Endothelial cell of umbilical vein (primary cell): ENCODE measurements at regions not wholly inside any gene's neighbourhood (a gene's known extent, or its start where the extent isn't known, plus 50 kb on each side); places are given as distances from the start of the nearest gene placed in this dataset.

ENCODE experiments used
- BruUV-seq: library from RNA; stranded (reverse); fragments of 400-500 nt; replicated peaks from 2 replicates; lab custom pipeline; 2021; lab: Mats Ljungman, UMichigan
- CTCF ChIA-PET: fragments of 300-600, 350-600 bp; sonication (Branson Sonifier 250); formaldehyde crosslinking; loops from one replicate; lab custom pipeline; 2021; ENCODE audit warnings: antibody characterized with exemption, inconsistent platforms; lab: Charles Lee
- POLR2A ChIA-PET: fragments of 300-600, 350-600 bp; sonication (Branson Sonifier 250); formaldehyde crosslinking; loops from one replicate; lab custom pipeline; 2021; ENCODE audit warnings: antibody characterized with exemption, inconsistent platforms; lab: Charles Lee
- DNase-seq: peaks from one replicate; pipeline ENCODE4 v3.0.0-alpha.2; 2011; ENCODE audit warnings: low read depth, low spot score
- FAIRE-seq: peaks from 2 replicates; lab custom pipeline; 2011; peaks lifted over from hg19 to GRCh38; lab: Jason Lieb, UNC
- H2AFZ ChIP-seq: 2 replicates; pipeline ENCODE4 v1.6.0; 2012; ENCODE audit warnings: low read depth, low read length, control low read depth, inconsistent platforms
- H3K27ac ChIP-seq: 2 replicates; pipeline ENCODE4 v1.5.1; 2011; ENCODE audit warnings: low read depth, mild to moderate bottlenecking, control low read depth, low read length, moderate library complexity; ENCODE audit not compliant: insufficient read depth
- H3K27me3 ChIP-seq, 2 experiments: 2 replicates each; pipeline versions ENCODE4 v1.6.0 to v1.6.1; 2011; ENCODE audit warnings: low read length in 2 of 2, mixed read lengths in 1 of 2; ENCODE audit not compliant: control insufficient read depth in 2 of 2, insufficient read depth in 2 of 2
- H3K36me3 ChIP-seq, 2 experiments: 2 replicates in 1 of 2; 3 replicates in 1 of 2; pipeline ENCODE4 v1.5.1; 2011; ENCODE audit warnings: low read length in 2 of 2, mild to moderate bottlenecking in 1 of 2, moderate library complexity in 1 of 2; ENCODE audit not compliant: control insufficient read depth in 2 of 2, insufficient read depth in 2 of 2; ENCODE audit errors: extremely low read depth in 1 of 2
- H3K4me1 ChIP-seq: 3 replicates; pipeline ENCODE4 v1.5.1; 2011; ENCODE audit warnings: mild to moderate bottlenecking, low read length; ENCODE audit not compliant: control insufficient read depth, insufficient read depth; ENCODE audit errors: extremely low read depth
- H3K4me2 ChIP-seq: 2 replicates; pipeline ENCODE4 v1.6.1; 2011; ENCODE audit warnings: low read length, control low read depth, mixed read lengths; ENCODE audit not compliant: insufficient read depth
- H3K4me3 ChIP-seq, 3 experiments: fragments of 200-600 bp in 1 of 3; sonication (generic), shearing (Covaris generic) in 1 of 3; replicated peaks in 1 of 3; 2 replicates each; pipeline ENCODE4 v1.5.1; 2011 to 2016; ENCODE audit warnings: control low read depth in 3 of 3, low read length in 3 of 3, mild to moderate bottlenecking in 2 of 3, inconsistent platforms in 1 of 3, low read depth in 1 of 3, moderate library complexity in 1 of 3; ENCODE audit not compliant: insufficient read depth in 1 of 3
- H3K79me2 ChIP-seq: 2 replicates; pipeline ENCODE4 v1.6.0; 2012; ENCODE audit warnings: low read length, inconsistent platforms; ENCODE audit not compliant: control insufficient read depth, insufficient read depth
- H3K9ac ChIP-seq: replicated peaks from 2 replicates; pipeline ENCODE3; 2011; ENCODE audit warnings: low read length, control low read depth; ENCODE audit not compliant: insufficient read depth; ENCODE audit errors: extremely low read depth
- H3K9me1 ChIP-seq: replicated peaks from 3 replicates; pipeline ENCODE4 v1.6.0; 2011; ENCODE audit warnings: mild to moderate bottlenecking, low read length; ENCODE audit not compliant: control insufficient read depth, insufficient read depth; ENCODE audit errors: extremely low read depth
- H3K9me3 ChIP-seq: replicated peaks from 2 replicates; pipeline ENCODE4 v1.5.1; 2012; ENCODE audit warnings: low read length, inconsistent platforms; ENCODE audit not compliant: control insufficient read depth, insufficient read depth
- H4K20me1 ChIP-seq: replicated peaks from 2 replicates; pipeline ENCODE3; 2011; ENCODE audit warnings: mild to moderate bottlenecking, low read length; ENCODE audit not compliant: control insufficient read depth, insufficient read depth; ENCODE audit errors: extremely low read depth
- CTCF ChIP-seq, 2 donors: IDR thresholded peaks; 1 replicate in 1 of 2; 2 replicates in 1 of 2; pipeline ENCODE4 v1.5.1; 2011; ENCODE audit warnings: low read length in 2 of 2, mild to moderate bottlenecking in 2 of 2, moderate library complexity in 2 of 2, control low read depth in 1 of 2, inconsistent platforms in 1 of 2, low read depth in 1 of 2; ENCODE audit not compliant: insufficient read depth in 1 of 2; ENCODE audit errors: extremely low read depth in 1 of 2
- EZH2 ChIP-seq: IDR thresholded peaks from 2 replicates; pipeline ENCODE4 v1.6.1; 2012; ENCODE audit warnings: borderline replicate concordance, low read depth, mild to moderate bottlenecking, moderate library complexity, low read length, inconsistent platforms; ENCODE audit not compliant: severe bottlenecking
- FOS ChIP-seq: IDR thresholded peaks from 2 replicates; pipeline ENCODE4 v1.6.1; 2011; ENCODE audit warnings: mild to moderate bottlenecking, low read length, moderate library complexity, borderline replicate concordance; ENCODE audit not compliant: insufficient read depth
- GATA2 ChIP-seq: IDR thresholded peaks from 2 replicates; pipeline ENCODE4 v1.7.0; 2011; ENCODE audit warnings: low read depth, mild to moderate bottlenecking, moderate library complexity, mixed read lengths, low read length; ENCODE audit not compliant: insufficient read length, insufficient read depth
- JUN ChIP-seq: IDR thresholded peaks from 2 replicates; pipeline ENCODE4 v1.6.1; 2011; ENCODE audit warnings: borderline replicate concordance, low read depth; ENCODE audit not compliant: insufficient read length, insufficient read depth
- MYC ChIP-seq: IDR thresholded peaks from one replicate; pipeline ENCODE4 v1.6.1; 2011; ENCODE audit warnings: mild to moderate bottlenecking, low read depth, low read length
- POLR2A ChIP-seq: IDR thresholded peaks from 2 replicates; pipeline ENCODE4 v1.6.1; 2012; ENCODE audit warnings: low read depth, mild to moderate bottlenecking, control low read depth, low read length
- POLR2AphosphoS5 ChIP-seq: IDR thresholded peaks from 2 replicates; pipeline ENCODE4 v1.6.1; 2012; ENCODE audit warnings: low read depth, mild to moderate bottlenecking, control low read depth, low read length, moderate library complexity; ENCODE audit not compliant: insufficient read depth
- dilution Hi-C: fragments of 300-500 bp; cut with MboI; formaldehyde crosslinking; loops from one replicate; pipeline ENCODE4 v1.15.0; 2019; ENCODE audit warnings: low sequenced_read_pairs; ENCODE audit not compliant: extremely low pct_ligation_motif_present
- intact Hi-C: fragments of 100-400 bp; cut with micrococcal nuclease; formaldehyde crosslinking; loops from one replicate; pipeline ENCODE4 v1.10.0; 2022
- TF ChIP-seq, protein P1 (sequence below): IDR thresholded peaks from 2 replicates; pipeline ENCODE4 v1.6.1; 2011; ENCODE audit not compliant: insufficient read depth, insufficient read length

DNA sequence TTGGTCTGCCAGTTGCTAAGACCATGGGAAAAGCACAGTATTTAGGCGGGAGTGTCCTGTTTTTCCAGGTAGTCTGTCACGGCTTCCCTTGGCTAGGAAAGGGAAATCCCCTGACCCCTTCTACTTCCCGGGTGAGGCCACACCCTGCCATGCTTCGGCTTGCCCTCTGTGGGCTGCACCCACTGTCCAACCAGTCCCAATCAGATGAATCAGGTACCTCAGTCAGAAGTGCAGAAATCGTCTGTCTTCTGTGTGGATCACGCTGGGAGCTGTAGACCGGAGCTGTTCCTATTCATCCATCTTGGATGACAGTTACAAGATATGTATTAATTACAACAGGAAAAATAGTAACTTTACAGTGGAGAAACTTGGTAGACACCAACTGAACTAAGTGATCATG, 188.2 kb downstream of the TPBG start:
- intact Hi-C loops (no loop called here), dilution Hi-C loops (no loop called here)
- H3K27me3 ChIP-seq = no peaks in the 10 kb centered on the region
- H3K79me2 ChIP-seq = no peaks in the 10 kb centered on the region
- no peaks in the 10 kb centered on the region for H3K9me3 ChIP-seq
- DNase-seq (no peak), FAIRE-seq (no peak)
- no peak overlapping the region for H2AFZ ChIP-seq
- no peak overlapping the region for H3K4me3 ChIP-seq
- no peaks in the 10 kb centered on the region for H4K20me1 ChIP-seq
- H3K36me3 ChIP-seq = no peaks in the 10 kb centered on the region
- BruUV-seq = no TSS peak
- no peak for TF ChIP-seq EZH2
- TF ChIP-seq MYC = no peak
- no peak for TF ChIP-seq GATA2
- TF ChIP-seq CTCF (IDR thresholded peaks at IDR 0.05; ENCODE audit: extremely low read depth in 1 of 2, insufficient read depth in 1 of 2, low read depth in 1 of 2, low read length in 2 of 2) = no peak
- no peak for TF ChIP-seq FOS
- TF ChIP-seq JUN = no peak
- no peak for TF ChIP-seq POLR2A
- TF ChIP-seq, protein P1, sequence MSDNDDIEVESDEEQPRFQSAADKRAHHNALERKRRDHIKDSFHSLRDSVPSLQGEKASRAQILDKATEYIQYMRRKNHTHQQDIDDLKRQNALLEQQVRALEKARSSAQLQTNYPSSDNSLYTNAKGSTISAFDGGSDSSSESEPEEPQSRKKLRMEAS = no peak
- no peak for TF ChIP-seq POLR2AphosphoS5
- POLR2A ChIA-PET = no interaction called here
- no peaks in the 10 kb centered on the region for H3K4me1 ChIP-seq
- H3K9me1 ChIP-seq = no peaks in the 10 kb centered on the region
- no peak overlapping the region for H3K4me2 ChIP-seq
- H3K27ac ChIP-seq = no peak overlapping the region
- CTCF ChIA-PET = no interaction called here
- H3K9ac ChIP-seq = no peak overlapping the region
